ENCODE measurements at regions not wholly inside any gene's neighbourhood (a gene's known extent, or its start where the extent isn't known, plus 50 kb on each side); places are given as distances from the start of the nearest gene placed in this dataset.
"Not testable (repeated sequence)": the region's sequence is repeated elsewhere in the genome, so short reads cannot be mapped to it uniquely, and the experiment has no call there.

GRCh38 chr12:47408171-47408871, 297.5 kb downstream of the RPAP3 start:
- no peak for DNase-seq

GRCh38 chr12:47407463-47408129, 298.2 kb downstream of the RPAP3 start:
- no peak for DNase-seq

GRCh38 chr12:47403681-47404080, 302.1 kb downstream of the RPAP3 start:
- DNase-seq: no peak

- not testable (repeated sequence) for DNase-seq
Observed at GRCh38 chr12:47401196-47401595, 304.6 kb downstream of the RPAP3 start.

GRCh38 chr12:47400266-47400665, 305.6 kb downstream of the RPAP3 start:
- no peak for DNase-seq

GRCh38 chr12:47397664-47398281, 308.1 kb downstream of the RPAP3 start:
- DNase-seq: peak; percentile 53

GRCh38 chr12:47396902-47397663, 308.7 kb downstream of the RPAP3 start:
- no peak for DNase-seq

- DNase-seq: peak; percentile 62
Observed at GRCh38 chr12:47394070-47394469, 311.8 kb downstream of the RPAP3 start.

- DNase-seq: no peak
Observed at GRCh38 chr12:47393403-47393790, 312.4 kb downstream of the RPAP3 start.

GRCh38 chr12:47391566-47391965, 311.8 kb upstream of the AMIGO2 start:
- DNase-seq: peak; percentile 80

GRCh38 chr12:47388712-47389111, 309.0 kb upstream of the AMIGO2 start:
- no peak for DNase-seq

GRCh38 chr12:47387994-47388393, 308.2 kb upstream of the AMIGO2 start:
- DNase-seq: no peak

GRCh38 chr12:47385653-47386052, 305.9 kb upstream of the AMIGO2 start:
- no peak for DNase-seq

- DNase-seq: no peak
Observed at GRCh38 chr12:47383942-47384341, 304.2 kb upstream of the AMIGO2 start.

GRCh38 chr12:47382305-47382704, 302.5 kb upstream of the AMIGO2 start:
- no peak for DNase-seq

- DNase-seq: no peak
Observed at GRCh38 chr12:47378907-47379306, 299.1 kb upstream of the AMIGO2 start.

- no peak for DNase-seq
Observed at GRCh38 chr12:47378222-47378582, 298.4 kb upstream of the AMIGO2 start.

GRCh38 chr12:47377414-47378221, 297.9 kb upstream of the AMIGO2 start:
- DNase-seq: no peak

GRCh38 chr12:47376927-47377326, 297.2 kb upstream of the AMIGO2 start:
- DNase-seq: no peak

- DNase-seq: no peak
Observed at GRCh38 chr12:47373554-47374150, 293.9 kb upstream of the AMIGO2 start.

GRCh38 chr12:47370421-47370820, 290.7 kb upstream of the AMIGO2 start:
- no peak for DNase-seq

- no peak for DNase-seq
Observed at GRCh38 chr12:47369085-47369484, 289.3 kb upstream of the AMIGO2 start.

Measured in stimulated activated CD8-positive, alpha-beta memory T cell treated with anti-CD3 and anti-CD28 coated beads, Interleukin-4, amount 100 ng/mL, for 48 hours (primary cell).